SIG-M5 (cell line): ENCODE measurements at regions not wholly inside any gene's neighbourhood (a gene's known extent, or its start where the extent isn't known, plus 50 kb on each side); places are given as distances from the start of the nearest gene placed in this dataset.

Experiments used
- DNase-seq: peaks from one replicate; lab custom pipeline; 2025; lab: John Stamatoyannopoulos, UW

DNA sequence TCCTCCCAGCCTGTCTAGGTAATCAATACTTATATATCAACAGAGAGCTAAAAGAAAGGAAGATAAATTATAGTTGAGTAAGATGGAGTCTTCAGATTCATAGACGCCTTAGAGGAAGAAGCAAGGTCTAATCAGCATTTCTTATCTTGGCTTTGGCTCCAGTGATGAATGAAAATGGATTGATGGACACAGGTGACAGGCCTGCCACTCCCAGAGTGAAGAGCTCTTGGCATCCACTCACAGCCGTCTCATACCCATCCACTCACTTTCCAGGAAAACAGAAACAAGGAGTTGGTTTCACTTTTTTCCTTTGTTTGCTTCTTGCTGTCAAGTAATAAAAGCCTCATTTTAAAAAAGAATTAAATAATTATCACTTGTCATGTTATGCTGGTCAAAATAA, 168.2 kb downstream of the MFSD1 start:
- no peak for DNase-seq

DNA sequence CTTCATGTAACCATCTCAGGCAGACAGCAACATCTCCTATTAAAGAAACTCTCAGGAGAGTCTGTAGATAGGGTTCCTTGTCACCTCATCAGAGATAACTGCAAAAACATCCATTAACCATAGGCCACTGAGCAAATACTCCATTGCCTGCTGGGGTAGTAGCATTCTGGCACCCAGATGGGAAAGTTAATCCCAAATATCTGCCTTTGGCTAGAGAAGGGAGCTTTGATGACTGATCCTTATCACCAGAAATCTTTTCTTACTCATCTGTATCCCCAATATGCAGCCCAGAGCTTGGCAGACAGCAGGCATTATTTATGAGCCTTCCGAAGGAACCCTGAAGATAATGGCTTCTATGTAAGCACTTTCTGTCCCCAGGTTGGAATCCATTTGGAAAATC, 173.1 kb downstream of the MFSD1 start:
- DNase-seq, result no peak

DNA sequence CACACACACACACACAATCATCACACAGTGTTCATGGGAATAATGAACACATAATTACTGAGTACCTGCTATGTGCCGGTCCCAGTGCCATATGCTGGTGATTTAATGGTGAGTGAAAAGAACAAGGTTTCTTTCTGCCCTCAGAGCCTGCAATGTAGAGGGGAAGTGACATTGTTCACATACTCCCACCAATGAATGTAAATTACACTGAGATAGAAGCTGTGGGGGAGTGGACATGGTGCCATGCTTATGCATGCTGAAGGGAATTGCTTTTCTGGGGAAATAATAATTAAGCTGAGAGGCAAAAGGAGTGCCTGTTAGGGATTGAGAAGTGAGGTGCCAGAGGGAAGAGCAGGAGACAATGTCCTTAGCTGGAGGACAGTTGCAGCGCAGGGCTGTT, 175.1 kb downstream of the MFSD1 start:
- no peak for DNase-seq

DNA sequence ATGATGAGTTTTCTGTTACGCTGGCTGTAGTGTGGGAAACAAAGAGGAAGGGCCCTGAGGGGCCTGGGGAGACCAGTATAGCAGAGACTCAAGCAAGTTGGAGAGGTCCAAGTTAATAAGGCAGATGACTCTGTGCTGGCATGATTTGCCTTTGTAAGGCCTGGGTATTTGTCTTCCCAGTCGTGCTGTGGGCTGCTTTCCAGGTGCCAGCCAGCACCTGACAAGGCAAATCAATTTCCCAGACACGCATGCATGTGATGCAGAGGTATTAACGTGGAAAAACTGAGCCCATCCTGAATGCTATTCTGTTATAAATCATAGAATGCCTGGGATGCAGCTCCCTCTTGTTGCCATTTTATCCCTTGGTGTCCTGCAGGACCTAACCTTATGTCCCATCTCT, 175.6 kb downstream of the MFSD1 start:
- DNase-seq, result no peak

DNA sequence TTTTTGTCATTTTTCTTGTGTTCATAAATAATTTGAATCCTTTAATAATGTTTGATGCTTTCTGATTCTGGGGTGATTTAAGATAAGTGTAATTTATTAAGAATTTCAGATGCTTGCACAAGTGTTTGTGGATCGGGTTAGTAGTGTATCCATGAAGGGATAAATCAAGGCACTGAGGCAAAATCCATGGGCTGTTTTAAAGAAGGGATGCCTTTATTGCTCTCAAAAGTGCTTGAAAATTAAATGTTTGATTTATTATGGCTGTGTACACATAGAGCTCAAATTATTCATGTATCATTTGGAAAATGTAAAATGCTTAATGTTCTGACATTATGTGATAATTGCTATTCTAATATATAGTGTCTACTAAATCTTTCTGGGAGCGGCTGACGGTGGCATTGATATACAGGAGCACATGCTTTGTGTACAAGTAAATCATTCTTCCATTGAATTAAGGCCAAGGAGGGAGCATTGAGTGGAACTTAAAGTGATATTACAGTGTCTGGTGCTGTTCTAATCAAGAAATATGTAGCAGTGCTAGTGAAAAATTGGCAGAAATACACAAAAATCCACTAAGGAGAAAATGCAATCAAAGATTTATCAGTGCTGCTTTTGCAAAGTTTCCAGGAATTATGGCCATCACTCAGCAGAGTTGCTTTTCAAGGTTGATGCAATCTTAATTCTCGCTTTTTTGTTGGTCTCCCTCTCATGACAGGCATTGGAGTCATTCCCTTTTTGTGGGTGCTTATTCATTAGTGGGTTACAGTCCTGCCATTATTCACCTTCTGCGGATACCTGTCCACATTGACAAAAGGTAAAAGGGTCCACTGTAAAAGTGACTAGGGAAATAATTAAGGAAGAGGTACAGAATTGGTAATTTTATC, 181.6 kb downstream of the MFSD1 start:
- DNase-seq, result no peak

DNA sequence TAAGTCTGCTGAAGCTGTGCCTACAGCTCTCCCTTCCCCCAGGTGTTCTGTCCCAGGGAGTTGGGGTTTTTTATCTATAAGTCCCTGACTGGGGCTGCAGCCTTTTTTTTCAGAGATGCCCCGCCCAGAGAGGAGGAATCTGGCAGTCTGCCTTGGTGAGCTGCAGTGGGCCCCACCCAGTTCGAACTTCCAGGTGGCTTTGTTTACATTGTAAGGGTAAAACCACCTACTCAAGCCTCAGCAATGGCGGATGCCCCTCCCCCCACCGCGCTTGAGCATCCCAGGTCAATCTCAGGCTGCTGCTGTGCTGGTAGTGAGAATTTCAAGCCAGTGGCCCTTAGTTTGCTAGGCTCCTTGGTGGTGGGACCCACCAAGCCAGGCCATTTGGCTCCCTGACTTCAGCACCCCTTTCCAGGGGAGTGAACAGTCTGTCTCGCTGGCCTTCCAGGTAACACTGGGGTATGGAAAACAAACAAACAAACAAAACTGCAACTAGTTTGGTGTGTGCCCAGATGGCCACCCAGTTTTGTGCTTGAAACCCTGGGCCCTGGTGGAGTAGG, 189.4 kb downstream of the MFSD1 start:
- no peak for DNase-seq

DNA sequence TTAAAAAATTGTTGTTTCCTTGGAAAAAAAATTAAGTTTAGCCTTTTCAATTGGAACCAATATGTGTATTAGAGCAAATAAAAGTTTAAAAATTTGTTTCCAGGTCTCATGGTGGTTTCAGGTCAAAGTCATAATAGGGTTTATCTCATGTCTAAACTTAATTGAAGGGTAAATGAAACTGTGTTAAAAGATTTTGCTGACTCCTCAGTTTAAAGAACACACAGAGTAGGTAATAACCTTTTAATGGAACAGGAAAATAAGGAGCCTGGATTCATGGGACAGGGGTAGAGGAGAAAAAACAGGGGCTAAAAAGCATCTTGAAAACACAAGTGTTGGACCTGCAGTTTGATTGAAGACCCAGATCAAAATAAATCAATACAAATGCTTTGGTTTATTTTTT, 190.6 kb downstream of the MFSD1 start:
- no peak for DNase-seq

DNA sequence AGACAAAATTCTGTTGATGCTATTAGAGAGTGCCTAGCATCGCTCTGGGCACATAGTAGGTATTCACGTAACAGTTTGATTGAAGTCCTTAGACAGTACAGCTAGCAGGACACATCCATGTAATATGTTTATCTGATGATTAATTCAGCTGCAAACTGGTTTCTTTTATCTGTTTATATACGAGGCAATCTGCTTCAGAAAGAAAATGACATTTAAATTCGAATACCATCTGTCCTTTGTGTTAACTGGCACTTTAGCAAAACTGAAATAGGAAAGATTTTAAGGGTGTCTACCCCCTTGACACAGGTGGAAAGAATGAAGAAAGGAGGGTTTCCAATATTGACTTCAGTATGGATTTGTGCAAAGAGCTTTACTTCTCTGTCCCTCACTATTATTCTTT, 192.5 kb downstream of the MFSD1 start:
- DNase-seq, result no peak

DNA sequence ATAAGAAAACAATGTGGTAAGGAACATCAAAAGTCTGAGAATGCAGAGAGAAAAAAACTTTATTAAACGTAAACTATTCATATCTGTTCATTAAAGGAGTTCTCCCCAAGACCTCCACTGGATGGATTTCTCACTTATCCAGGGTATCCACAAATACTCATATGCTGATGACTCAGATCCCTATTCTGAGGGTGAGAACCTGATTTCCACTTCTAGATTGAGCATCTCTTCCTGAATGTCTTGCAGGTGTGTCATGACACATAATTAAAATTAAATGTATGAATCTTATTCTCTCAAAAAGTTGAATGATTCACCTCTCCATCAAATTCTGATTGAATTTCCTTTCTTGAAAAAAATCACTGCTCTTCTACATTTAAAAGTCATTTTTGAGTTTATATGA, 199.9 kb downstream of the MFSD1 start:
- no peak for DNase-seq

DNA sequence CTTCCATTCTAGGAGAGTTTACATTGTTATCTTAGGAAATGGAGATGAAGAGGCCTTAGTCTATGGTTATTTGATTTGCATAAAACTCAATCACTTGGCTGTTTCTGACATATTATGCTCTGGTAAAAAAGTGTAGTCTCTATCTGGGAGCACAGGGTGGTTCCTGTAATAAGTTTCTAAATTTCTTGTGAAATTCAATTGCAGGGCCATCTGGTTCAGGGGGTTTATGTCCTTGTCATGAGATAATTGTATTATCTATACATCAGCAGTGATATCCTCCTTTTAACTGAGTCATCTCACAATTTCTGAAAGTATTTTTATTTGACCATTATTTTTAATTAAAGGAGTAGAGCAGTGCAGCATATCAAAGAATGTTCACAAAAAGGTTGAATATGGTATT, 203.3 kb downstream of the MFSD1 start:
- no peak for DNase-seq

DNA sequence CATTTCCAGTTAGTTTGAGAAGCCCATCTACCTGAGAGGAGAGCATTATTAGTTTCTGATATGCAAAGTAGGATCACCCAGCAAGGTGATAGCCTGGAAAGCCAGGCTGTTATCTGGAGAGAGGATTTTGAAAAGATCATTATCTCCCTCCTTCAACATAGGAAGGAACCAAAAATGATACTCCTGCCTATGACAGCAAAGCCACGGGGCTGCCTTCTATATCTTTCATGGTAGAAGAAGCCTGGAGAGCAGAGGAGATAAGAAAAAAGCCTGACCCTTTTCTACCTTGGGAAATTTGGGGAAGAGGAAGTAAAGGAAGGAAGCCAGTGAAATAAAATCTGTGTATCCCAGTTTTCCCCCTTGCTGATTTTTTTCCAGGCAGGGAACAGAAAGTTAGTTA, 205.5 kb downstream of the MFSD1 start:
- DNase-seq, result no peak

DNA sequence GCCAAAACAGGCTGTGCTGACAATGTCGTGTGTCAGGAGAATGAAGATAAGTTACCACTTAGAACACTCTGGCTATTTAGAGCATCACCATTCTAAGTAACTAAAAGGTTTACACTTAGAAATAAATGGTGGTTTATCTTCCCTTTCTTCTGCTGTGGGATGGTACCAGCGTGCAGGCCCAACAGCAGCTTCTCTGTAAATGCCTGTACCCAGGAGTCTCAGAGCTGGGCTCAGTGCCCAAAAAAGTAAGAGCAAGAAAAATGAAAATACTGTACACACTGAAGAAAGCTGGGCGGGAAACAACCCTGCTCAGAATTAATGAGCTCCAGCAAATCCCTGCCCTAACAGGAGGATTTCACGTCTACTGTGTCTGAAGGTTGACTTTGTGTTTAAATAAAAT, 206.5 kb downstream of the MFSD1 start:
- no peak for DNase-seq

DNA sequence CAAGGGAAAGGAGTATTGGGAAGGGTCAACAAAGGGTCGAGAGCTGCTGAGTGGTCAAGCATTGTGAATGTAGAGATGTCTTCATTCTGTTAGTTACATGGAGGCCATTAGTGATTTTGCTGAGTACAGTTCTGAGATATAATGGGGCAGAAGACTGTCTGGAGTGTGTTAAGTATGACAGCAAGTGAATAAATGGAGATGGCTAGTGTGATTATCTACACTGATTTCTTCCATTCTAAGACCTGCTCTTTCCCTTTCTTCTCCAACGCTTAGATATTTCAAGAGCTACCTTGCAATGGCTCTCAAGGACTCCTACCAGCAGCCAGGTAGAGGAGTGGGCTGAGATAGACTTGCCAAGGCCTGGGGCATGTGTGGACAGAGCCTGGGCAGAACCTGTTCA, 216.5 kb downstream of the MFSD1 start:
- DNase-seq, result no peak

DNA sequence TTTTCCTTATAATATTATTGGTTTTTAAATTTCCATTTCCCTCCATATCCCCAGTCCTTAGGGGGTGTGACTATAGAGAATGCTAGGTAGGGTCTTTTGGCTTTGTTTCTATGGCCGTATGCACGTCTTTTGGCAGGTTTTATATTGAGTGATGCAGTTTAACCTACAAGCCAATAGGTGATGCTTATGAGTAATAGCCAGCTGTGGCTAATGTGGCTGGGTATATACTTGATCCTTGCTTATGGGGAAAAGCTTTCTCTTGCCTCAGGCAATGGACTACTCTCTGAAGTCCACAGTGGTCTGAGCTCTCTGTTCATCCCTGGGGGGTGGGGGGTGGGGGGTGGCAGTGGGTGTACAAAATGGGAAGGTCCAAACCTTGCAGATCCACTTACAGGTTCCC, 223.9 kb downstream of the MFSD1 start:
- no peak for DNase-seq

DNA sequence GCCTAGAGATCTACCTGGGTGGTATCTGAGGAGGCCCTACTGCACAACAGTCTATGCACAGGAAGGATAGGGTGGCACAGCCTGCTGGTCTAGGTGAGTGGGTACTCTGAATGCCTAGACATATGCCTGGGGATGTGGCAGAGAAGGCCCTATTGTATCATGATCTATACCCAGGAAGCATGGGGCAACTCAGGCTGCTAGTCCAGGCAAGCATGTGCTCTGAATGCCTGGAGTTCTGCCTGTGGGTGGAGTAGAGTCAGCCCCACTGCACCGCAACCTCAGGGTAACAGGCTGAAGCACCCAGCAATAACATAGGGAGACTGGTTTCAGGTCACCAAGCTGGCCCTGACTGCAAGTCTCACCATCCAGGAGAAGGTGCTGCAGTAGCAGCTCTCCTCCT, 224.7 kb downstream of the MFSD1 start:
- no peak for DNase-seq

DNA sequence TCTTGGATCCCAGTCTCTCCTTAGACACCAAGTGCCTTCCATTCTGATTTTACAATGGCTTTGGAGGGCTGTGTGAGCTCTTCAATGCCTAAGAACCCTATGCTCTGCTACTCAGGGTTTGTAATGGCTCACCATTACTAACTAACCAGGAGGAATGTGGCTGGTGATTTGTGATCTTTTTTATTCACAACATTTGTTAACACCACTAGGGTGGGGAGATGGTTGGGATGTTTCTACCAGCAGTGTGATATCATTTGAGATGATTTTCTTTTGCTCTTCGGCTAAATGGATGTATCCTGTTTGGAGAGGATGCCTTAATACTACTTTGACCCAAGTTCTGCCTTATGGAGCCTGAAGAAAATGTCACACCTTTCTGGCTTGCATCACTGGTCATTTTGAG, 226.9 kb downstream of the MFSD1 start:
- no peak for DNase-seq

DNA sequence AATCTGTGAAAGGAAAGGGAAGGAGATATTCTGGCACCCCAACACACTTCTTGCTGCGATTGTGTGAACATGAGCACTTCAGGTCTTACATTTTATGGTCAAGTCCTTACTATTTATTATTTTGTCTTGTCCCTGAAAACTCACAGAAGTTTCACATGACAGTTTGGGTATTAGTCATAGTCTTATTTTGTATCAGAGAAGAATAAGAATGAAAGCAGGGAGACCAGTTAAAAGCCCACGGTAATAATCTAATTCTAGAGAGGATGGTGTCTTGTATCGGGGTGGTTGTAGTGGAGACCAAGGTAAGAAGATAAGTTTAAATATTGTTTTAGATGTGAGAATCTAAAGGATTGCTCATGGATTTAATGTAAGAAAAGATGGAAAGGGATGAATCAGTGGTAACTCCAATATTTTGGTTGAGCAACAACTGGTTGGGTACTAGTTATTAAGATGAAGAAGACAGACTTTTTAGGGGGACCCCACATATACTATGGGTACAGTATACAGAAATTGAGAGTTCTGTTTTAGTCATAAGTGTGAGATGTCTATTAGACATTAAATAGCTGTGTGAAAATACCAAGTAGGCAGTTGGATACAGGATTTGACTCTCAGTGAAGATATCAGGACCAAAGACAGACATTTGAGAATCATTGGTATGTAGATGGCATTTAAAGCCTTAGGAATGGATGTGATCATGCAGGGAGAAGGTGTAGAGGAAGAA, 227.6 kb downstream of the MFSD1 start:
- DNase-seq, result no peak

DNA sequence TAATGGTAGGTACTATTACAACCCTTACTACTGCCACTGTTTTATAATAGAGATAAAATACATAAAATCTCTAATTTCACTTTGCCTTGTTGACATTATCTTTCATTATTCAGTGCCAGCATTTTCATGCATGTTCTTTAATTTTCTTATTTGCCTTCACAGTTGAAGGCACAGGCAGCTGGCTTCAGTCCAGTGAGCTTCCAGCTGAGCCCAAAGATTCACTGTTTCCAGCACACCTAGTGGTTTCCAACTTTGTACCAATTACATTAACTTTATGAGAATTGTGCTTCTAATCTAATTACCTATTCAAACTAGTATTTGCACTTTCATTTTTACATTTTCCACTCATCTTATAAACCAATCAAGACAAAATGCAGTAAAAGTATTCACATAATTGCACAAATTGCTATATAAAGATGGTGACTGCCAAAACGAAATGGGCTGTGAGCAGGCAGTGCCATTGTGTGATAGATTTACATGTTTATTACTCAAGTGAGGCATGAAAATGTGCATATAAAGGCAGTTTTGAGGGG, 228.3 kb downstream of the MFSD1 start:
- no peak for DNase-seq

DNA sequence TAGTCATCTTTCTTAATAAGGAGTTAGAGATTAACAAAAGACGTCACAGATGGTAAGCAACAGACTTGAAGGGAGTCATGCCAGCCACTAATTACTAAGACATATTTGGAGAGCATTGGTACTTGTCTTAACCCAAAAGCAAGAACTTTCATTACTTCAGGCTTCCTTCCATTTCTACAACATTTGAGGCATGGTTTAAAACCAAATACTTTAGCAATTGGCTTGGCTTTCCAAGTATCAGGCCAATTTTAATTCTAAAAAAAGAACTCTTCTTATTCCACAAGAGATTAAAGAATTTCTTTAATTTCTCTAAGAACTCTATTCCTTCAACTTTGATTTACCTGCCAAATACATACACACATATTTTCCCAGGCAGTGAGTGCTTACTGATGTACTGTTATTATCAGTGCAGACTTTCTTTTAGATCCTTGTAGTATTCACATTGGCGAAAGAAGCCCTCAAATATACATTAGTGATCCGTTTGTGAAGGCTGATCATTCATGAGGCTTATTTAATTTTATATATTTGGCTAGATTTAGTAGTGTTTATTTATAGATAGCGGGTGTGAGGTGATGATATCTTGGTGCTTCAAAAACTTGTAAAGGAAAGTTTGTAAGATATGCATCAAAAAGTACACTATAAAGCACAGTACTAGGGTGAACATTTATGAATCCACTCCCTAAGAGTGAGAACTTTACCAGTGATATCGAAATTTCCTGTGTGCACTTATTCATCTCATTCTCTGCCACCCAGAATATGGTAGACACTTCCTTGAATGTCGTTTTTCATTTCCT, 229.2 kb downstream of the MFSD1 start:
- no peak for DNase-seq

DNA sequence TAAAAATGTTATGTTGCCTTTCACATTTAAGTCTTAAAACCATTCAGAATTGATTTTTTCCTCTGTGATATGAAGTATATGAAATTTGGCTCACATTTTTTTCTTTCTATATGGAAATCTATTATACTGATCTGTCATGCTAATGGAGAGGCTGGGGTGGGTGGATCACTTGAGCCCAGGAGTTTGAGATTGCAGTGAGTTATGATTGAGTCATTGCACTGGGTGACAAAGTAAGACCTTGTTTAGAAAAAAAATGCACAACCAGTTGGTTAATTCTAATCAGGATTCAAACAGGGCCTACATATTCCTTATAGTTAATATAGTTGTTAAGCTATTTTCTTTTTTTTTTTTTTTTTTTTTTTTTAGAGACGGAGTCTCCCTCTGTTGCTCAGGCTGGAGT, 230.5 kb downstream of the MFSD1 start:
- no peak for DNase-seq

DNA sequence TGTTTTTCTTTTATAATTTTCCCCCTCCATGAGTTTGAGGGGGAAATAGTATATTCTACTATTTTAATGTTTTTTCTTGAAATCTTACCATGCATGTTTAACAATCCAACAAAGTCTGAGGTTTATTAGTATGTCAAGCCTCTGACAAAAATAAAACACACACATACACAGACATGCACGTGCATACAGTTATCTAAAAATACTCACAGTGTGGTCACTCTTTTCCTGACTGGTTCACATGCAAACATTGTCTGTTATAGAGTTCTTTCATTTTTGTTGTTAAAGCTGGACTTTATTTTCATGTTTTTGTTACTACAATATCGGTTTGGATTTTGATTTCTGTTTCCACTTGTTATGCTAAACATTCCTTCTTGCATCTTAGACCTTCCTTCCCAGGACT, 236.6 kb downstream of the MFSD1 start:
- no peak for DNase-seq

DNA sequence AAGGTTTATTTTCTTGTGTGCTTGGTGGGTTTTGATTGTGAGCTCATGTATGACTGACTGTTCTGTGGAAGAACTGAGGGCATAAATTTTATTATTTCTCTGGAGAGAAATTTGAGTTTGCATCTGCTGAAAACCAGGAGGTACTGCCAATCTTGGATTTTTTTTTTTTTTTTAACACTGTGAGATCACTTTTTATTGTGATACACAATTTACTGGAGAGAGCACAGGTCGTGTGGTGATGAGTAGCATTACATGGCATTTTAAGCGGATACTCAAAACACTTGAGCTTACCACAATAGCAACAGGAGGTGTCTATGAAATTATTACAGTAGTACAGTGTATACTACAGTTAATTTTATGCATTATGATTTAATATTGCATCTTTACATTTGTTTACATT, 237.4 kb downstream of the MFSD1 start:
- no peak for DNase-seq
